Natural killer cell treated with Interleukin-12 subunit alpha and Interleukin-12 subunit beta and Interleukin-15 and Interleukin-18, amount 100 ng/mL, for 72 hours (primary cell): ENCODE measurements at regions not wholly inside any gene's neighbourhood (a gene's known extent, or its start where the extent isn't known, plus 50 kb on each side); places are given as distances from the start of the nearest gene placed in this dataset.
A peak's percentile ranks its signal among the peaks of the same experiment; 100 is the strongest.

Experiments used
- ATAC-seq, 2 donors: fragments of 150-1000 bp; cut with Tn5 transposase in 1 of 2; sonication (Bioruptor Pico), chemical (Tn5 transposase) in 1 of 2; 2 replicates each; pipeline ENCODE4 v1.10.0; 2021
- DNase-seq: peaks from one replicate; pipeline ENCODE4 v3.0.0; 2022; ENCODE audit warnings: low spot score
- H3K27ac Mint-ChIP-seq, 2 donors: 1 replicate in 1 of 2; 2 replicates in 1 of 2; pipeline ENCODE4 v1.8.0; 2022; ENCODE audit warnings: mixed read lengths in 2 of 2, mild to moderate bottlenecking in 1 of 2, moderate library complexity in 1 of 2
- H3K27me3 Mint-ChIP-seq, 2 donors: 1 replicate in 1 of 2; 2 replicates in 1 of 2; pipeline ENCODE4 v1.8.0; 2022; ENCODE audit warnings: mixed read lengths in 2 of 2
- H3K36me3 Mint-ChIP-seq: one replicate; pipeline ENCODE4 v1.8.0; 2022; ENCODE audit warnings: mixed read lengths
- H3K4me1 Mint-ChIP-seq, 2 donors: 1 replicate in 1 of 2; 2 replicates in 1 of 2; pipeline ENCODE4 v1.8.0; 2022; ENCODE audit warnings: low read depth in 2 of 2, mixed read lengths in 2 of 2, mild to moderate bottlenecking in 1 of 2
- H3K4me3 Mint-ChIP-seq: one replicate; pipeline ENCODE4 v1.8.0; 2022; ENCODE audit warnings: mixed read lengths
- H3K9me3 Mint-ChIP-seq: 2 replicates; pipeline ENCODE4 v1.8.0; 2022; ENCODE audit warnings: mixed read lengths

DNA sequence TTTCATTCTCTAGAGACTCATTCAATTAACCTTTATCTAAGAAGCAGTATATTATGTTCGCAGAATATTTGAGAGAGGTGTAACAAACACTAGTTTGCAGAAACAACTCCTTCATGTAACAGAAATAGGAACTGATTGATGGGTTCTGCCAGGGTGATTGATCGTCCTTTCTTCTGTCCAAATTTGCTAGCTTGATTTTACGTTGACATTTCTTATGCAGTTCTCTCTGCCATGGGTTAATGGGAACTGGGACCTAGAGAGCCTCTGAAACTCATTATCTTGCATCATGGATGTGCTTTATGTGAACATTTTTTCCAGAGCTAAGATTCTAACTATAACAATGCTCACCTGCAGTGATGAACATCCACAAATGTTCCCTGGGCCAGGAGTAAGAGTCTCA is 107.0 kb downstream of the SLC24A2 start:
- Mint-ChIP-seq H3K4me1 (no peaks in the 10 kb centered on the region), H3K27me3 (peaks cover 3 to 13% of the 10 kb centered on the region in 2 donors), H3K27ac (no peak overlapping the region), H3K36me3 (peaks cover 6% of the 10 kb centered on the region), H3K4me3 (no peak overlapping the region), H3K9me3 (peaks cover 15% of the 10 kb centered on the region)
- DNase-seq: no peak
- no peak for ATAC-seq

DNA sequence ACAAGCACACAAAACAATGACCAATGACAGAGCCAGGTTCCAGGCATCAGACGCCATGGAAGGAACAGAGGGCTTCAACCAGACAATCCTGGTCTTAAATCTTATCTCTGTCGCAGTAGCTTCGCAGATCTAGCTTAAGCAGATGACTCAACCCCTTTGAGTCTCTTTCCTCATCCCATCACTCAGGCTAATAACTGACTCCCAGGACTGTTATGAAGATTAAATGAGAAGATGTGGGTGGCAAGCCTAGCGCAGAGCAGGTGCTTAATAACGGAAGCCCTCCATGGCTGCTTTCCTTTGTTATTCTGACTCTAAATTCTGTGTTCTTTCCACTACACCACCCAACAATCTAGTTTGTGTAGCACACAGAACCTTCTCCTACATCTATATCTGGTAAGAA is 110.9 kb downstream of the SLC24A2 start:
- no peaks in the 10 kb centered on the region for H3K36me3 Mint-ChIP-seq
- no peak for ATAC-seq
- no peak overlapping the region for H3K27ac Mint-ChIP-seq
- H3K4me3 Mint-ChIP-seq: no peak overlapping the region
- no peak for DNase-seq
- H3K4me1 Mint-ChIP-seq: no peaks in the 10 kb centered on the region
- H3K27me3 Mint-ChIP-seq: peaks cover 3 to 21% of the 10 kb centered on the region in 2 donors
- H3K9me3 Mint-ChIP-seq: peaks cover 8% of the 10 kb centered on the region

DNA sequence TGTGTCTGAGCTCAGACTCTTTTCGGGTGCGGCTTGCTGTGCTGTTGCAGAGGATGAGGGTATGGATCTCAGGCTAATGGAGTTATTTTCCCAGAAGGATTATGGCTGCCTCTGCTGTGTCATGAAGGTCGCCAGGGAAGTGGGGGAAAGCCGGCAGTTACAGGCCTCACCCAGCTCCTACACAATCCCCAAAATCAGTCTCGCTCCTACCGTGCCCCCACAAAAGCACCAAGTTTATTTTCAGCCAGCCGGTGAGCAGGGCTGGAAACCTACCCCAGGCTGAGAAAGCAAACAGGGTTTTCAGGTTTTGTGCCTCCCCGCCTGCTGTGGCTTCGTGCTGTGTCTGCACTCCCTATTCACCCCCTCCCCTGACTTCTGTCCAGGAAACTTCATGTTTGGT is 113.3 kb downstream of the SLC24A2 start:
- no peaks in the 10 kb centered on the region for H3K4me1 Mint-ChIP-seq
- DNase-seq: no peak
- H3K36me3 Mint-ChIP-seq: no peaks in the 10 kb centered on the region
- ATAC-seq: no peak
- H3K9me3 Mint-ChIP-seq: peaks cover 8% of the 10 kb centered on the region
- no peak overlapping the region for H3K4me3 Mint-ChIP-seq
- H3K27me3 Mint-ChIP-seq: peaks cover 3 to 12% of the 10 kb centered on the region in 2 donors
- no peak overlapping the region for H3K27ac Mint-ChIP-seq

GRCh38 chr9:19666575-19666974 is 122.3 kb downstream of the SLC24A2 start:
- DNase-seq: no peak
- Mint-ChIP-seq H3K4me3 (no peak overlapping the region), H3K27ac (no peak overlapping the region), H3K4me1 (peaks cover 0 to 5% of the 10 kb centered on the region in 2 donors), H3K9me3 (peaks cover 5% of the 10 kb centered on the region), H3K27me3 (peaks cover 3 to 21% of the 10 kb centered on the region in 2 donors), H3K36me3 (no peaks in the 10 kb centered on the region)
- no peak for ATAC-seq

- peak in 1 of 2 donors; percentile 78 for ATAC-seq
- DNase-seq: no peak
- Mint-ChIP-seq H3K9me3 (peaks cover 5% of the 10 kb centered on the region), H3K27me3 (peaks cover 3 to 27% of the 10 kb centered on the region in 2 donors), H3K27ac (no peak overlapping the region), H3K4me1 (peaks cover 0 to 5% of the 10 kb centered on the region in 2 donors), H3K4me3 (no peak overlapping the region), H3K36me3 (no peaks in the 10 kb centered on the region)
These were observed 123.5 kb downstream of the SLC24A2 start for GRCh38 chr9:19665146-19665863.

- H3K27me3 Mint-ChIP-seq: peaks cover 3 to 26% of the 10 kb centered on the region in 2 donors
- DNase-seq (no peak), ATAC-seq (no peak)
- peaks cover 5% of the 10 kb centered on the region for H3K9me3 Mint-ChIP-seq
- peaks cover 0 to 5% of the 10 kb centered on the region in 2 donors for H3K4me1 Mint-ChIP-seq
- H3K27ac Mint-ChIP-seq: no peak overlapping the region
- no peaks in the 10 kb centered on the region for H3K36me3 Mint-ChIP-seq
- H3K4me3 Mint-ChIP-seq: no peak overlapping the region
These were observed 125.3 kb downstream of the SLC24A2 start for GRCh38 chr9:19663570-19663969.

DNA sequence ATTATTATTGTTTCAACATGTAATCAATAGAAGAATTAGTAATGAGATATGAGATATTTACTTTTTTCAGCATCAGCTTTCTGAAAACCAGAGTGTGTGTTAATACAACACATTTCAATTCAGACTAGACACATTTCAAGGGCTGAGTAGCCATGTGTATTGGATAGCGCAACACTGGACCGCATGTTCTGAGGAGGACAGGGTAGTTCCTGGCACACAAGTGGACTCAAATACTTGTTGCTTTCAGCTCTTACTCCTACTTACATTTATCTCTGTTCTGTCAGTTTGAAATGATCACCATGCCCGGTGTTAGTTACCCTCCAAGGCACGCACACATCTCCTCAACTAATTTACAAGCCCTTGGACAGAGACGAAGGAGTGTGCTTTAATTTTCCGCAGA is 126.6 kb downstream of the SLC24A2 start:
- ATAC-seq: no peak
- Mint-ChIP-seq H3K4me3 (no peak overlapping the region), H3K27ac (no peak overlapping the region), H3K27me3 (peaks cover 3 to 19% of the 10 kb centered on the region in 2 donors), H3K9me3 (no peaks in the 10 kb centered on the region), H3K4me1 (peaks cover 0 to 5% of the 10 kb centered on the region in 2 donors), H3K36me3 (no peaks in the 10 kb centered on the region)
- no peak for DNase-seq

- Mint-ChIP-seq H3K9me3 (no peaks in the 10 kb centered on the region), H3K4me3 (no peak overlapping the region), H3K27me3 (peaks cover under 1 to 24% of the 10 kb centered on the region in 2 donors), H3K4me1 (peaks cover 0 to 2% of the 10 kb centered on the region in 2 donors), H3K27ac (no peak overlapping the region), H3K36me3 (no peaks in the 10 kb centered on the region)
- ATAC-seq (no peak), DNase-seq (no peak)
These were observed 128.8 kb downstream of the SLC24A2 start for GRCh38 chr9:19660019-19660418.

GRCh38 chr9:19656704-19657103 is 132.1 kb downstream of the SLC24A2 start:
- Mint-ChIP-seq H3K4me1 (no peaks in the 10 kb centered on the region), H3K9me3 (no peaks in the 10 kb centered on the region), H3K27me3 (peaks cover 0 to 19% of the 10 kb centered on the region in 2 donors), H3K36me3 (no peaks in the 10 kb centered on the region), H3K27ac (no peak overlapping the region), H3K4me3 (no peak overlapping the region)
- DNase-seq (no peak), ATAC-seq (no peak)

- Mint-ChIP-seq H3K9me3 (no peaks in the 10 kb centered on the region), H3K4me3 (no peak overlapping the region), H3K27me3 (peaks cover 2 to 13% of the 10 kb centered on the region in 2 donors), H3K27ac (no peak overlapping the region), H3K4me1 (no peaks in the 10 kb centered on the region), H3K36me3 (no peaks in the 10 kb centered on the region)
- no peak for ATAC-seq
- no peak for DNase-seq
These were observed 137.2 kb downstream of the SLC24A2 start for GRCh38 chr9:19651681-19652080.

DNA sequence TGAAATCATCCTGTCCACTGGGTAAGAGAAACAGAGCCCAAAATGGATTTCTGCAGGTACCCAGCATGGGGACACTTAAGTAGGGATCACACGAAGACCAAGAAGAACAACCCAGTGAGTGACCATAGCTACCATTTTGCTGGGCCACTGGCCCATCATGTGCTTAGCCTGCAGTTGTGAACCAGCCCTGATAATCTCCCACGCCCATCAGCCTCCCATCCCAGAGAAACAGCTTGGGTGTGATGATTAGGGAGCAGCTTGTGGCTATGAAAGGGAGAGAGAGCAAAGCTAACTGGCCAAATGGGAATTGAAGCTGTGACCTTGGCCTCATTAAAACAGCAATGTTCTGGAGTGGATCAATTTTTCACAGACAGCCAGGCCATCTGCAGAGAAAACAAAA is 138.5 kb downstream of the SLC24A2 start:
- Mint-ChIP-seq H3K36me3 (no peaks in the 10 kb centered on the region), H3K4me1 (no peaks in the 10 kb centered on the region), H3K27me3 (peaks cover 2 to 13% of the 10 kb centered on the region in 2 donors), H3K4me3 (no peak overlapping the region), H3K9me3 (no peaks in the 10 kb centered on the region), H3K27ac (no peak overlapping the region)
- DNase-seq (no peak), ATAC-seq (no peak)

DNA sequence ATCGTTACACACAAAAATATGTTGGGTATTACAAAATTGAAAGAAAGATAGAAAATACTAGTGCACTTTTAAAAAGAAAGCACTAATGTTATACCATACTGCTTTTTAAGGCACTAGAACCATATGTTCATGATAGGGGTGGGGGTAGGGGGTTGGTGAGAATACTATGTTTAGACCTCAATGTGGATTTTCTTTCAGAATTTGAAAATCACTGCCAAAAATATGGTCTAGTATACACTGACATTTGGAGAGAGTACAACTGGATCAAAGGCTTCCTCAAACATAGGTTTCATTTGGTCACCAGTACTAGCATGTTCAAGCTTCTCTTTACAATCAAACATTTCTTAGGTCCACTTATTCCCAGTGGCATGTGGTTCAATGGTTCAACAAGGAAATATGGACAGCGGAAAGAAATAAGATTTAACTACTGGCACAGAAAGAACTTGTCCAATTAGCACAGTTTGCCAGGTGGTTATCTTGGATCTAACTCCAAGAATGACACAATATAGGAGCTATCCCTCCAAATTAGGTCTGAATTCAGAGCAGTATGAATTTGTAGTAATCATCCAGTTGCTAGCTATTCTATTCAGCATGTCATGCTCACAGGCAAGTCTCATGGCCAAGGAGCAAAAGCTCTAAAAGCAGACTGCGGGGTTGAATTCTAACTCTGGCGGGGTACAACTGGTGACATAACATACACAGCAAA is 139.3 kb downstream of the SLC24A2 start:
- no peak for ATAC-seq
- H3K27ac Mint-ChIP-seq: no peak overlapping the region
- H3K27me3 Mint-ChIP-seq: peaks cover 2 to 13% of the 10 kb centered on the region in 2 donors
- H3K4me1 Mint-ChIP-seq: no peaks in the 10 kb centered on the region
- no peak for DNase-seq
- H3K4me3 Mint-ChIP-seq: no peak overlapping the region
- H3K36me3 Mint-ChIP-seq: no peaks in the 10 kb centered on the region
- H3K9me3 Mint-ChIP-seq: no peaks in the 10 kb centered on the region

DNA sequence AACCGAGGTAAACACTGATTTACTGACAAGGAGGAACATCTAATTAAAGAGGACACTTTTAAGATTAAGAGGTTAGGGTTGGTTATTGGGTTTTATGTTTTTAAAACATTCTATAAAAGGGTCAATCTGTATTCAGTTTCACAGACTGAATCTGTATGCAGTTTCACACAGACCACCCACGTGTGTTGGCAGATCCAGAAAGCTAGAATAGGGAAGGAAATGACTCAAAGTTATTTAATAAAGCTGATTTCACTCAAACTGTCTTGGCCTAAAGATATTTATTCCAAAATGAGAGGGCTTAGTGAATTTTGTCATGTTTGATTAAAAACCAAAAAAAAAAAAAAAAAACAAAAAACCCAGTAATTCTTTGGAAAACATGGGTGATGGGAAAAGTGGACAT is 140.2 kb downstream of the SLC24A2 start:
- no peaks in the 10 kb centered on the region for H3K9me3 Mint-ChIP-seq
- ATAC-seq: no peak
- H3K4me1 Mint-ChIP-seq: no peaks in the 10 kb centered on the region
- H3K36me3 Mint-ChIP-seq: no peaks in the 10 kb centered on the region
- no peak for DNase-seq
- H3K27ac Mint-ChIP-seq: no peak overlapping the region
- H3K4me3 Mint-ChIP-seq: no peak overlapping the region
- peaks cover 2 to 13% of the 10 kb centered on the region in 2 donors for H3K27me3 Mint-ChIP-seq

GRCh38 chr9:19643875-19644274 is 145.0 kb downstream of the SLC24A2 start:
- H3K36me3 Mint-ChIP-seq: no peaks in the 10 kb centered on the region
- no peaks in the 10 kb centered on the region for H3K4me1 Mint-ChIP-seq
- DNase-seq (no peak), ATAC-seq (no peak)
- H3K27me3 Mint-ChIP-seq: peaks cover 2 to 13% of the 10 kb centered on the region in 2 donors
- no peaks in the 10 kb centered on the region for H3K9me3 Mint-ChIP-seq
- no peak overlapping the region for H3K27ac Mint-ChIP-seq
- H3K4me3 Mint-ChIP-seq: no peak overlapping the region
